ENCODE measurements at regions not wholly inside any gene's neighbourhood (a gene's known extent, or its start where the extent isn't known, plus 50 kb on each side); places are given as distances from the start of the nearest gene placed in this dataset.

DNA sequence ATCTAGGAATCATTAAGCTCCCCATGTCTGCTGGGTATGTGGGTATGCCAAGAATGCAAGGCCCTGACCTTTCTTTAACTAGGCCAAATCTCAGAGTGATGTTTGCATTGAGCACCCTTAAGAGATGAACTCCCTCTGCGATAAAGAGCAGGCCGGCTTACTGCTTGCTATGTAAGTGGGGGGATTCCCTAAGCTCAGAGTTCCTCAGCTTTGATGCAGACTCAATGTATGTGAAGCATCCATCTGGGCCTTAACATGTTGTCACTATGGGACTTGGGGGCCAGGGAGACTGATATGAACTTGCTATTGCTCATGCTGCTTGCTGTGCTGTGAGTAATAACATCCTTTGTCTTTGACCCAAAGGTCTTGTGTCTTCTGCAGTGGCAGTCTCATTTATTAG, 149.7 kb downstream of the C12orf75 start:
- H3K79me2 ChIP-seq (ENCODE audit: control insufficient read depth, insufficient read depth, low read length), result no peaks in the 10 kb centered on the region
- H2AFZ ChIP-seq (ENCODE audit: low read length), result no peak overlapping the region
- no peaks in the 10 kb centered on the region for H4K20me1 ChIP-seq (ENCODE audit: control insufficient read depth, extremely low read depth, insufficient read depth, low read length)
- no peak overlapping the region for H3K9ac ChIP-seq (ENCODE audit: insufficient read depth, low read length)
- no peak overlapping the region for H3K4me3 ChIP-seq (replicated peaks in 1 of 4; ENCODE audit: control extremely low read depth in 1 of 4, insufficient read depth in 1 of 4, low read depth in 3 of 4, low read length in 4 of 4)
- H3K4me1 ChIP-seq (ENCODE audit: control insufficient read depth, extremely low read depth, insufficient read depth, low read length), result no peaks in the 10 kb centered on the region
- H3K4me2 ChIP-seq (ENCODE audit: extremely low read depth, insufficient read depth, low read length), result no peak overlapping the region
- no peak overlapping the region for H3K27ac ChIP-seq (ENCODE audit: insufficient read depth, low read length)
- peak in 1 of 2 donors; percentile 36 for DNase-seq (ENCODE audit: low read depth in 2 of 2)
- H3K9me3 ChIP-seq (ENCODE audit: control insufficient read depth, insufficient read depth, low read depth, low read length), result no peaks in the 10 kb centered on the region
- H3K36me3 ChIP-seq (ENCODE audit: control insufficient read depth, insufficient read depth, low read length), result no peaks in the 10 kb centered on the region
- TF ChIP-seq, protein P1, sequence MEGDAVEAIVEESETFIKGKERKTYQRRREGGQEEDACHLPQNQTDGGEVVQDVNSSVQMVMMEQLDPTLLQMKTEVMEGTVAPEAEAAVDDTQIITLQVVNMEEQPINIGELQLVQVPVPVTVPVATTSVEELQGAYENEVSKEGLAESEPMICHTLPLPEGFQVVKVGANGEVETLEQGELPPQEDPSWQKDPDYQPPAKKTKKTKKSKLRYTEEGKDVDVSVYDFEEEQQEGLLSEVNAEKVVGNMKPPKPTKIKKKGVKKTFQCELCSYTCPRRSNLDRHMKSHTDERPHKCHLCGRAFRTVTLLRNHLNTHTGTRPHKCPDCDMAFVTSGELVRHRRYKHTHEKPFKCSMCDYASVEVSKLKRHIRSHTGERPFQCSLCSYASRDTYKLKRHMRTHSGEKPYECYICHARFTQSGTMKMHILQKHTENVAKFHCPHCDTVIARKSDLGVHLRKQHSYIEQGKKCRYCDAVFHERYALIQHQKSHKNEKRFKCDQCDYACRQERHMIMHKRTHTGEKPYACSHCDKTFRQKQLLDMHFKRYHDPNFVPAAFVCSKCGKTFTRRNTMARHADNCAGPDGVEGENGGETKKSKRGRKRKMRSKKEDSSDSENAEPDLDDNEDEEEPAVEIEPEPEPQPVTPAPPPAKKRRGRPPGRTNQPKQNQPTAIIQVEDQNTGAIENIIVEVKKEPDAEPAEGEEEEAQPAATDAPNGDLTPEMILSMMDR (conservative IDR thresholded peaks at IDR 0.05 in 1 of 2, IDR thresholded peaks at IDR 0.05 in 1 of 2; ENCODE audit: low read depth in 1 of 2, low read length in 2 of 2), result no peak
- TF ChIP-seq EZH2 (IDR thresholded peaks at IDR 0.05; ENCODE audit: low read length, missing control alignments), result no peak
- H3K27me3 ChIP-seq (ENCODE audit: control insufficient read depth, insufficient read depth, low read length), result no peaks in the 10 kb centered on the region

DNA sequence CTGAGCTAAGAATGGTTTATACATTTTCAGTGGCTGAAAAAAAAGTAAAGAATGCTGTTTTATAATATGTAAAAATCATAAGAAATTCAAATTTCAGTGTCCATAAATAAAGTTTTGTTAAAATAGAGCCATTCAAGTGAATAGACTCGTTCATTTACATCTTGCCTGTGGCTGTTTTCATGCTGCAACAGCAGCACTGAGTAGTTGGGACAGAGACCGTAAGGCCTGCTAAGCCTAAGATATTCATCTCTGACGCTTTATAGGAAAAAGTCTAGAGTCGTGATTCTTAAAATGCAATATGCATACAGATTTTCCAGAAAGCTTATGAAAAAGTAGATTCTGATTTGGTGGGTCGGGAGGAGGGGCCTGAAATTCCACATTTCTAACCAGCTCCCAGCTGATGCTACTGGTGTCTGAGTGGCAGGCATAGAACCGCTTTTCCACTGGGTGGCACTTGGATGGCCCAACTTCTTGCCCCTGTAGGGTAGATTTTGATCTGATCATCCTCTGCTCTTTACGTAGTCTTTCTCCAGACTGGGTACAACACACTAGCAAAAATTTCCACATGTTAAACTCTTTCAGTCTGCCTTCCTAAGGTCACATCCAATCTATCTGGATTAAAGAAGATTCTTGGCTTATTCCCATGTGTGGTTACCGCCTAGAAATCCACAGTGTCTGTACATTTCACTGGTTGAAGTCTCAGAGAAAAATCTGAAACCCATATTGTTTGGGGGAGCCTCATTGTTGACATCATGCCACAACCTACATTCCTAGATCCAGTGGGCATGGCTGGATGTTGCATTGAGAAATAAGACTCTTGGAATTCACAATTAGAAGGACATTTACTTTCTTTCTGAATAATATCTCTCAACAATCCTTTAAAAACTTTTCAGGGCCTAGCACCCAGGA, 151.2 kb downstream of the C12orf75 start:
- Histone ChIP-seq H3K4me3 (replicated peaks in 1 of 4; ENCODE audit: control extremely low read depth in 1 of 4, insufficient read depth in 1 of 4, low read depth in 3 of 4, low read length in 4 of 4) (no peak overlapping the region), H3K27me3 (ENCODE audit: control insufficient read depth, insufficient read depth, low read length) (no peaks in the 10 kb centered on the region), H2AFZ (ENCODE audit: low read length) (no peak overlapping the region), H3K4me2 (ENCODE audit: extremely low read depth, insufficient read depth, low read length) (no peak overlapping the region), H4K20me1 (ENCODE audit: control insufficient read depth, extremely low read depth, insufficient read depth, low read length) (no peaks in the 10 kb centered on the region), H3K27ac (ENCODE audit: insufficient read depth, low read length) (no peak overlapping the region), H3K36me3 (ENCODE audit: control insufficient read depth, insufficient read depth, low read length) (no peaks in the 10 kb centered on the region), H3K9ac (ENCODE audit: insufficient read depth, low read length) (no peak overlapping the region), H3K79me2 (ENCODE audit: control insufficient read depth, insufficient read depth, low read length) (no peaks in the 10 kb centered on the region), H3K4me1 (ENCODE audit: control insufficient read depth, extremely low read depth, insufficient read depth, low read length) (no peaks in the 10 kb centered on the region), H3K9me3 (ENCODE audit: control insufficient read depth, insufficient read depth, low read depth, low read length) (no peaks in the 10 kb centered on the region)
- TF ChIP-seq, protein P1 (conservative IDR thresholded peaks at IDR 0.05 in 1 of 2, IDR thresholded peaks at IDR 0.05 in 1 of 2; ENCODE audit: low read depth in 1 of 2, low read length in 2 of 2), result no peak
- TF ChIP-seq EZH2 (IDR thresholded peaks at IDR 0.05; ENCODE audit: low read length, missing control alignments), result no peak
- peak in 1 of 2 donors; percentile 32 for DNase-seq (ENCODE audit: low read depth in 2 of 2)

GRCh38 chr12:105482951-105483350, 152.5 kb downstream of the C12orf75 start:
- Histone ChIP-seq H3K27me3 (ENCODE audit: control insufficient read depth, insufficient read depth, low read length) (no peaks in the 10 kb centered on the region), H3K9me3 (ENCODE audit: control insufficient read depth, insufficient read depth, low read depth, low read length) (no peaks in the 10 kb centered on the region), H4K20me1 (ENCODE audit: control insufficient read depth, extremely low read depth, insufficient read depth, low read length) (no peaks in the 10 kb centered on the region), H3K79me2 (ENCODE audit: control insufficient read depth, insufficient read depth, low read length) (no peaks in the 10 kb centered on the region), H3K27ac (ENCODE audit: insufficient read depth, low read length) (no peak overlapping the region), H3K4me3 (replicated peaks in 1 of 4; ENCODE audit: control extremely low read depth in 1 of 4, insufficient read depth in 1 of 4, low read depth in 3 of 4, low read length in 4 of 4) (no peak overlapping the region), H3K36me3 (ENCODE audit: control insufficient read depth, insufficient read depth, low read length) (no peaks in the 10 kb centered on the region), H2AFZ (ENCODE audit: low read length) (no peak overlapping the region), H3K9ac (ENCODE audit: insufficient read depth, low read length) (no peak overlapping the region), H3K4me1 (ENCODE audit: control insufficient read depth, extremely low read depth, insufficient read depth, low read length) (no peaks in the 10 kb centered on the region), H3K4me2 (ENCODE audit: extremely low read depth, insufficient read depth, low read length) (no peak overlapping the region)
- no peak for DNase-seq (ENCODE audit: low read depth in 2 of 2)
- TF ChIP-seq EZH2 (IDR thresholded peaks at IDR 0.05; ENCODE audit: low read length, missing control alignments), result no peak
- TF ChIP-seq, protein P1 (conservative IDR thresholded peaks at IDR 0.05 in 1 of 2, IDR thresholded peaks at IDR 0.05 in 1 of 2; ENCODE audit: low read depth in 1 of 2, low read length in 2 of 2), result no peak

Data from fibroblast of lung (primary cell).